HL-60 (cell line): ENCODE measurements at regions not wholly inside any gene's neighbourhood (a gene's known extent, or its start where the extent isn't known, plus 50 kb on each side); places are given as distances from the start of the nearest gene placed in this dataset.

Experiments
- GABPA ChIP-seq: IDR thresholded peaks from 2 replicates; pipeline ENCODE4 v1.6.1; 2012; ENCODE audit warnings: low read depth
- POLR2AphosphoS5 ChIP-seq: IDR thresholded peaks from 2 replicates; pipeline ENCODE4 v1.6.1; 2012; ENCODE audit warnings: low read depth
- SPI1 ChIP-seq: IDR thresholded peaks from 2 replicates; pipeline ENCODE4 v1.6.1; 2012; ENCODE audit warnings: low read depth, mild to moderate bottlenecking, borderline replicate concordance
- TF ChIP-seq, protein P1 (sequence below): IDR thresholded peaks from one replicate; pipeline ENCODE4 v1.5.1; 2011; ENCODE audit warnings: low read length, control low read depth, inconsistent platforms; ENCODE audit not compliant: insufficient read depth

DNA sequence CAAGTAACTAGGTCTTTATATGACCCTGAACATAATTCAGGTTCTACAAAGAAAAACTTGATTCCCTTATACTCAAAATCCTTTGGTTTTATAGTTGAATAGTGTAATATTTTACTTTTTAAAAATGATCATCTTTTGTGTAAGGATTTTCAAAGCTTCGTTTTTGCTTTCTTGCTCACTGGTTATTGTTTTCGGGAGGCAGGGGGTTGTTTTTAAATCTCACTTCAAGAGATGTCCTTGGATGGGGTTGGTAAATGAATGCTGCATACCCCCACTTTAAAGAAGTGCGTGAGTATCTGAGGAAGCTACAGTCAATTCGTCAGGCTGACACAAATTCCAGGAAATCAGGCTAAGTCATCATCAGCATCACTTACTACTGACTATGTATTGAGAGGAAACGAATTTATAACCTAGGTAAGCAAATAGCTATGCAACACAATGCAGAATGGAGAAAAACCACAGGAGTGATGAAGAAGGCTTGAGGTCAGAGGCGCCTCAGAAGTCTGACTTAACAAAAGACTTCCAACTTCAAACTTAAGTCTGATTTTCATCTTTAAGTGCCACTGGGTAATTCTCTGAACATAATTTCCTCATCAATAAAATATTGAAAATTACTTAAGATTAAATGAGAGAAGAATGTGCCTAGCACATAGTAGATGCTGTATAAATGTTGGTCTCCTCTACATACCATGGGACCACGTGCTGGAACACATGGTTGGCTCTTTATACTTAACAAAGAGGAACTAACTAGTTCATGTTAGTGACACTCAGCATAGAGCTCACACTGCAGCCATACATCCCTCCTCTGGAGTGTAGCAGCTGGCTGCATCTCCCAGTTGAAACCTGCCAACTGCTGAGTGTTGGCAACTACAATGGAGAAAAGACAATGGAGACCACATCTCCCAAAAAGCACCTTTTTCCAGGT, 106.0 kb upstream of the KIF2A start:
- no peak for TF ChIP-seq GABPA
- no peak for TF ChIP-seq POLR2AphosphoS5
- TF ChIP-seq, protein P1, sequence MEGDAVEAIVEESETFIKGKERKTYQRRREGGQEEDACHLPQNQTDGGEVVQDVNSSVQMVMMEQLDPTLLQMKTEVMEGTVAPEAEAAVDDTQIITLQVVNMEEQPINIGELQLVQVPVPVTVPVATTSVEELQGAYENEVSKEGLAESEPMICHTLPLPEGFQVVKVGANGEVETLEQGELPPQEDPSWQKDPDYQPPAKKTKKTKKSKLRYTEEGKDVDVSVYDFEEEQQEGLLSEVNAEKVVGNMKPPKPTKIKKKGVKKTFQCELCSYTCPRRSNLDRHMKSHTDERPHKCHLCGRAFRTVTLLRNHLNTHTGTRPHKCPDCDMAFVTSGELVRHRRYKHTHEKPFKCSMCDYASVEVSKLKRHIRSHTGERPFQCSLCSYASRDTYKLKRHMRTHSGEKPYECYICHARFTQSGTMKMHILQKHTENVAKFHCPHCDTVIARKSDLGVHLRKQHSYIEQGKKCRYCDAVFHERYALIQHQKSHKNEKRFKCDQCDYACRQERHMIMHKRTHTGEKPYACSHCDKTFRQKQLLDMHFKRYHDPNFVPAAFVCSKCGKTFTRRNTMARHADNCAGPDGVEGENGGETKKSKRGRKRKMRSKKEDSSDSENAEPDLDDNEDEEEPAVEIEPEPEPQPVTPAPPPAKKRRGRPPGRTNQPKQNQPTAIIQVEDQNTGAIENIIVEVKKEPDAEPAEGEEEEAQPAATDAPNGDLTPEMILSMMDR: no peak
- no peak for TF ChIP-seq SPI1
